Activated naive CD4-positive, alpha-beta T cell treated with anti-CD3 and anti-CD28 coated beads, Interleukin-2, amount 50 U/mL, for 24 hours (primary cell): ENCODE measurements at regions not wholly inside any gene's neighbourhood (a gene's known extent, or its start where the extent isn't known, plus 50 kb on each side); places are given as distances from the start of the nearest gene placed in this dataset.

Experiments used
- H3K27ac Mint-ChIP-seq: one replicate; pipeline ENCODE4 v1.8.0; 2021; ENCODE audit warnings: mild to moderate bottlenecking, mixed read lengths
- H3K27me3 Mint-ChIP-seq: one replicate; pipeline ENCODE4 v1.8.0; 2021; ENCODE audit warnings: mixed read lengths
- H3K36me3 Mint-ChIP-seq: one replicate; pipeline ENCODE4 v1.8.0; 2021; ENCODE audit warnings: mixed read lengths
- H3K4me1 Mint-ChIP-seq: one replicate; pipeline ENCODE4 v1.8.0; 2021; ENCODE audit warnings: mixed read lengths
- H3K4me3 Mint-ChIP-seq: one replicate; pipeline ENCODE4 v1.8.0; 2021; ENCODE audit warnings: mild to moderate bottlenecking, mixed read lengths
- H3K9me3 Mint-ChIP-seq: one replicate; pipeline ENCODE4 v1.8.0; 2021; ENCODE audit warnings: mixed read lengths

- Mint-ChIP-seq H3K27ac (no peak overlapping the region), H3K9me3 (peaks cover 4% of the 10 kb centered on the region), H3K36me3 (no peaks in the 10 kb centered on the region), H3K4me3 (no peak overlapping the region), H3K27me3 (no peaks in the 10 kb centered on the region), H3K4me1 (no peaks in the 10 kb centered on the region)
Measured at GRCh38 chr2:66832646-66833435, 397.9 kb downstream of the MEIS1 start.

GRCh38 chr2:66834859-66835258 lies 399.9 kb downstream of the MEIS1 start:
- H3K27ac Mint-ChIP-seq = no peak overlapping the region
- H3K4me1 Mint-ChIP-seq = no peaks in the 10 kb centered on the region
- H3K9me3 Mint-ChIP-seq = peaks cover 9% of the 10 kb centered on the region
- H3K4me3 Mint-ChIP-seq = no peak overlapping the region
- H3K36me3 Mint-ChIP-seq = no peaks in the 10 kb centered on the region
- H3K27me3 Mint-ChIP-seq = no peaks in the 10 kb centered on the region

- no peaks in the 10 kb centered on the region for H3K4me1 Mint-ChIP-seq
- peaks cover 18% of the 10 kb centered on the region for H3K9me3 Mint-ChIP-seq
- no peak overlapping the region for H3K27ac Mint-ChIP-seq
- no peaks in the 10 kb centered on the region for H3K27me3 Mint-ChIP-seq
- H3K36me3 Mint-ChIP-seq = no peaks in the 10 kb centered on the region
- H3K4me3 Mint-ChIP-seq = no peak overlapping the region
Measured at GRCh38 chr2:66836851-66837250, 401.9 kb downstream of the MEIS1 start.

GRCh38 chr2:66839551-66840320 lies 404.8 kb downstream of the MEIS1 start:
- no peaks in the 10 kb centered on the region for H3K4me1 Mint-ChIP-seq

GRCh38 chr2:66840321-66841002 lies 405.5 kb downstream of the MEIS1 start:
- no peak overlapping the region for H3K27ac Mint-ChIP-seq
- peaks cover 18% of the 10 kb centered on the region for H3K9me3 Mint-ChIP-seq
- H3K36me3 Mint-ChIP-seq = no peaks in the 10 kb centered on the region
- H3K4me1 Mint-ChIP-seq = no peaks in the 10 kb centered on the region
- no peak overlapping the region for H3K4me3 Mint-ChIP-seq
- H3K27me3 Mint-ChIP-seq = no peaks in the 10 kb centered on the region

More at GRCh38 chr2:66839551-66840320, 404.8 kb downstream of the MEIS1 start:
- Mint-ChIP-seq H3K4me3 (no peak overlapping the region), H3K27me3 (no peaks in the 10 kb centered on the region), H3K9me3 (peaks cover 18% of the 10 kb centered on the region), H3K27ac (no peak overlapping the region), H3K36me3 (no peaks in the 10 kb centered on the region)

GRCh38 chr2:66843847-66844246 lies 408.9 kb downstream of the MEIS1 start:
- no peak overlapping the region for H3K4me3 Mint-ChIP-seq
- H3K27ac Mint-ChIP-seq = no peak overlapping the region
- peaks cover 14% of the 10 kb centered on the region for H3K9me3 Mint-ChIP-seq
- H3K27me3 Mint-ChIP-seq = no peaks in the 10 kb centered on the region
- H3K4me1 Mint-ChIP-seq = no peaks in the 10 kb centered on the region
- H3K36me3 Mint-ChIP-seq = no peaks in the 10 kb centered on the region

GRCh38 chr2:66845307-66845706 lies 410.4 kb downstream of the MEIS1 start:
- peaks cover 10% of the 10 kb centered on the region for H3K9me3 Mint-ChIP-seq
- H3K36me3 Mint-ChIP-seq = no peaks in the 10 kb centered on the region
- H3K27me3 Mint-ChIP-seq = no peaks in the 10 kb centered on the region
- H3K4me3 Mint-ChIP-seq = no peak overlapping the region
- H3K27ac Mint-ChIP-seq = no peak overlapping the region
- H3K4me1 Mint-ChIP-seq = no peaks in the 10 kb centered on the region

GRCh38 chr2:66846887-66847286 lies 412.0 kb downstream of the MEIS1 start:
- Mint-ChIP-seq H3K9me3 (no peaks in the 10 kb centered on the region), H3K27me3 (no peaks in the 10 kb centered on the region), H3K36me3 (no peaks in the 10 kb centered on the region), H3K27ac (no peak overlapping the region), H3K4me3 (no peak overlapping the region), H3K4me1 (no peaks in the 10 kb centered on the region)

- H3K4me1 Mint-ChIP-seq = no peaks in the 10 kb centered on the region
- H3K27me3 Mint-ChIP-seq = no peaks in the 10 kb centered on the region
- no peak overlapping the region for H3K27ac Mint-ChIP-seq
- H3K36me3 Mint-ChIP-seq = no peaks in the 10 kb centered on the region
- H3K9me3 Mint-ChIP-seq = no peaks in the 10 kb centered on the region
- H3K4me3 Mint-ChIP-seq = no peak overlapping the region
Measured at GRCh38 chr2:66849153-66849755, 414.3 kb downstream of the MEIS1 start.

- Mint-ChIP-seq H3K27ac (no peak overlapping the region), H3K4me1 (no peaks in the 10 kb centered on the region), H3K36me3 (no peaks in the 10 kb centered on the region), H3K27me3 (no peaks in the 10 kb centered on the region), H3K9me3 (no peaks in the 10 kb centered on the region), H3K4me3 (no peak overlapping the region)
Measured at GRCh38 chr2:66850376-66850775, 415.5 kb downstream of the MEIS1 start.

GRCh38 chr2:66851449-66851872 lies 416.5 kb downstream of the MEIS1 start:
- Mint-ChIP-seq H3K4me1 (no peaks in the 10 kb centered on the region), H3K9me3 (no peaks in the 10 kb centered on the region), H3K36me3 (no peaks in the 10 kb centered on the region), H3K27ac (no peak overlapping the region), H3K4me3 (no peak overlapping the region), H3K27me3 (no peaks in the 10 kb centered on the region)

- Mint-ChIP-seq H3K27me3 (peaks cover 1% of the 10 kb centered on the region), H3K36me3 (no peaks in the 10 kb centered on the region), H3K4me3 (no peak overlapping the region), H3K9me3 (peaks cover 4% of the 10 kb centered on the region), H3K4me1 (no peaks in the 10 kb centered on the region), H3K27ac (no peak overlapping the region)
Measured at GRCh38 chr2:66852953-66853352, 418.0 kb downstream of the MEIS1 start.

GRCh38 chr2:66853585-66853984 lies 418.7 kb downstream of the MEIS1 start:
- no peaks in the 10 kb centered on the region for H3K36me3 Mint-ChIP-seq
- H3K27ac Mint-ChIP-seq = no peak overlapping the region
- peaks cover 5% of the 10 kb centered on the region for H3K9me3 Mint-ChIP-seq
- no peaks in the 10 kb centered on the region for H3K4me1 Mint-ChIP-seq
- peaks cover 1% of the 10 kb centered on the region for H3K27me3 Mint-ChIP-seq
- no peak overlapping the region for H3K4me3 Mint-ChIP-seq

GRCh38 chr2:66854298-66854697 lies 419.4 kb downstream of the MEIS1 start:
- no peaks in the 10 kb centered on the region for H3K4me1 Mint-ChIP-seq
- no peak overlapping the region for H3K4me3 Mint-ChIP-seq
- H3K9me3 Mint-ChIP-seq = peaks cover 5% of the 10 kb centered on the region
- H3K36me3 Mint-ChIP-seq = no peaks in the 10 kb centered on the region
- no peak overlapping the region for H3K27ac Mint-ChIP-seq
- peaks cover 1% of the 10 kb centered on the region for H3K27me3 Mint-ChIP-seq

GRCh38 chr2:66862885-66863650 lies 428.1 kb downstream of the MEIS1 start:
- no peak overlapping the region for H3K27ac Mint-ChIP-seq
- H3K4me1 Mint-ChIP-seq = no peaks in the 10 kb centered on the region
- no peaks in the 10 kb centered on the region for H3K36me3 Mint-ChIP-seq
- H3K9me3 Mint-ChIP-seq = peaks cover under 1% of the 10 kb centered on the region
- H3K4me3 Mint-ChIP-seq = no peak overlapping the region
- H3K27me3 Mint-ChIP-seq = no peaks in the 10 kb centered on the region
